Tibial nerve (tissue), 4 donors: ENCODE measurements at regions not wholly inside any gene's neighbourhood (a gene's known extent, or its start where the extent isn't known, plus 50 kb on each side); places are given as distances from the start of the nearest gene placed in this dataset.
A peak's percentile ranks its signal among the peaks of the same experiment; 100 is the strongest.

Source experiments
- DNase-seq, 2 donors: peaks; one replicate each; pipeline ENCODE4 v3.0.0-alpha.2; 2019; ENCODE audit warnings: low spot score in 2 of 2
- H3K27ac ChIP-seq, 4 donors: fragments of 200-600 bp; sonication (generic) in 3 of 4; one replicate each; pipeline ENCODE4 v1.5.1; 2017 to 2019; ENCODE audit warnings: mild to moderate bottlenecking in 1 of 4
- H3K27me3 ChIP-seq, 2 donors: fragments of 200-600 bp; sonication (generic) in 1 of 2; one replicate each; pipeline versions ENCODE4 v1.5.1 to v1.6.0; 2017 to 2019
- H3K36me3 ChIP-seq, 3 donors: fragments of 200-600 bp; sonication (generic); one replicate each; pipeline ENCODE4 v1.5.1; 2018 to 2019
- H3K4me1 ChIP-seq, 4 donors: fragments of 200-600 bp; sonication (generic) in 3 of 4; one replicate each; pipeline ENCODE4 v1.5.1; 2017 to 2019
- H3K4me3 ChIP-seq, 4 donors: fragments of 200-600 bp; sonication (generic) in 3 of 4; one replicate each; pipeline ENCODE4 v1.5.1; 2017 to 2019; ENCODE audit warnings: mild to moderate bottlenecking in 1 of 4, moderate library complexity in 1 of 4
- H3K9me3 ChIP-seq, 4 donors: fragments of 200-600 bp; sonication (generic) in 3 of 4; one replicate each; pipeline ENCODE4 v1.5.1; 2017 to 2019
- EP300 ChIP-seq, 2 donors: sonication (generic); formaldehyde crosslinking; IDR thresholded peaks; one replicate each; pipeline ENCODE4 v1.6.1; 2017; ENCODE audit warnings: antibody characterized with exemption in 2 of 2, mild to moderate bottlenecking in 1 of 2
- POLR2A ChIP-seq, 2 donors: fragments of 450-650 bp; IDR thresholded peaks; one replicate each; pipeline ENCODE4 v1.6.1; 2017; ENCODE audit warnings: antibody characterized with exemption in 2 of 2, mild to moderate bottlenecking in 2 of 2, moderate library complexity in 2 of 2
- WGBS, 2 donors: methylation state at CpG; one replicate each; pipeline ENCODE4 v1.1.5; 2018; 5-methylcytosine and 5-hydroxymethylcytosine counted together
- TF ChIP-seq, protein P1 (sequence below), 5 experiments: fragments of 200-600 bp in 3 of 5; fragments of 450-650 bp in 2 of 5; sonication (generic) in 3 of 5; IDR thresholded peaks; one replicate each; pipeline ENCODE4 v1.5.1; 2016 to 2019; ENCODE audit warnings: antibody characterized with exemption in 5 of 5, mild to moderate bottlenecking in 3 of 5, moderate library complexity in 2 of 5

DNA sequence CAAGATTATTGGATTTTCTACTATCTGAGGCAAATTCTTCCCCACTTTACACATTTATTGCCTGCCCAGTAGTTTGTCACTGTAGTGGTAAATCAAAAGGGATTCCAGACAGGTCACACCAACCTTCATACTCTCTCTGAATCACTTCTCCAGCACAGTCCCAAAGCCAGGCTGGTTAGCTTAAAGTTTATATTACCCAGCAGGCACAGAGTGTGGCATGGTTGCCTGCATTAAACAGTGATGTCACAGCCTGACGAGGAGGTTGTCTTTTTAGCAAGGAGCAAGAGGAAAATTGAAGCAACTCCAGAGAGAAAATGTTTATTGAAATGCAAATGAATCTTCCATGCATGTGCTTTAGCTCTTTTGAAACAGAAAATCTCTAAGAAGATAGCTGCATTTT is 375.5 kb upstream of the CELF2 start:
- no peak for DNase-seq
- no peak overlapping the region for H3K4me3 ChIP-seq
- WGBS, 2 donors: 10 to 15% methylated on average over 1 of the region's 1 CpG
- no peaks in the 10 kb centered on the region for H3K27me3 ChIP-seq
- peaks cover 0 to 45% (median 14%) of the 10 kb centered on the region in 4 donors for H3K4me1 ChIP-seq
- peak overlapping the region in 3 of 4 donors; percentile 42 to 84 (median 78) for H3K27ac ChIP-seq
- no peak for TF ChIP-seq POLR2A (IDR thresholded peaks at IDR 0.05)
- TF ChIP-seq EP300 (IDR thresholded peaks at IDR 0.05): no peak
- TF ChIP-seq, protein P1, sequence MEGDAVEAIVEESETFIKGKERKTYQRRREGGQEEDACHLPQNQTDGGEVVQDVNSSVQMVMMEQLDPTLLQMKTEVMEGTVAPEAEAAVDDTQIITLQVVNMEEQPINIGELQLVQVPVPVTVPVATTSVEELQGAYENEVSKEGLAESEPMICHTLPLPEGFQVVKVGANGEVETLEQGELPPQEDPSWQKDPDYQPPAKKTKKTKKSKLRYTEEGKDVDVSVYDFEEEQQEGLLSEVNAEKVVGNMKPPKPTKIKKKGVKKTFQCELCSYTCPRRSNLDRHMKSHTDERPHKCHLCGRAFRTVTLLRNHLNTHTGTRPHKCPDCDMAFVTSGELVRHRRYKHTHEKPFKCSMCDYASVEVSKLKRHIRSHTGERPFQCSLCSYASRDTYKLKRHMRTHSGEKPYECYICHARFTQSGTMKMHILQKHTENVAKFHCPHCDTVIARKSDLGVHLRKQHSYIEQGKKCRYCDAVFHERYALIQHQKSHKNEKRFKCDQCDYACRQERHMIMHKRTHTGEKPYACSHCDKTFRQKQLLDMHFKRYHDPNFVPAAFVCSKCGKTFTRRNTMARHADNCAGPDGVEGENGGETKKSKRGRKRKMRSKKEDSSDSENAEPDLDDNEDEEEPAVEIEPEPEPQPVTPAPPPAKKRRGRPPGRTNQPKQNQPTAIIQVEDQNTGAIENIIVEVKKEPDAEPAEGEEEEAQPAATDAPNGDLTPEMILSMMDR (IDR thresholded peaks at IDR 0.05): no peak
- no peaks in the 10 kb centered on the region for H3K9me3 ChIP-seq
- H3K36me3 ChIP-seq: no peaks in the 10 kb centered on the region

DNA sequence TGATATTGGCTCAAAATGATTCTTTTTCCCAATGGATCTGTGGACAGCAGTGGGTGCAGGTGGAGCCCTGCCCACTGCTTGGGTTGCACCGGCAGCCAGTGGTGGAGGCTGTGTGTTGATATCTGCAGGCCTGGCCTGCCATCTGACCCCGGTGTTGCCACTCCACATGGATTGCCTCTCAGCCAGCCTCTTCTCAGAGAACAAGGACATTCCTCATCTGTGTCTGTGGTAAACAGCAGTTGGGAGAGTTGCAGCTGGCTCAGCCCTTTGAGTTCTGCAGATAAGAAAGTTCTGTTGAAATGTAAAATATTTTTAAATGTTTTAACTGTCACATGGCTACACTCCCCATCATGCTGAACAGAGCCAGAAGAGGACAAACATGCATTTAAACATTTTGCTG is 374.9 kb upstream of the CELF2 start:
- DNase-seq: peak; percentile 59 to 68

GRCh38 chr10:10644008-10644646 is 373.5 kb upstream of the CELF2 start:
- TF ChIP-seq POLR2A (IDR thresholded peaks at IDR 0.05): no peak
- no peak for TF ChIP-seq EP300 (IDR thresholded peaks at IDR 0.05)
- TF ChIP-seq, protein P1 (IDR thresholded peaks at IDR 0.05): no peak
- peak; percentile 18 to 23 for DNase-seq

More for the DNA sequence above, 374.9 kb upstream of the CELF2 start:
- 11 to 21% methylated on average over 2 of the region's 2 CpGs for WGBS, 2 donors
- Histone ChIP-seq H3K36me3 (no peaks in the 10 kb centered on the region), H3K9me3 (no peaks in the 10 kb centered on the region), H3K27ac (peak overlapping the region in 3 of 4 donors; percentile 14 to 84 (median 78)), H3K27me3 (no peaks in the 10 kb centered on the region), H3K4me3 (no peak overlapping the region), H3K4me1 (peaks cover 0 to 45% (median 14%) of the 10 kb centered on the region in 4 donors)
- TF ChIP-seq POLR2A (IDR thresholded peaks at IDR 0.05): no peak
- TF ChIP-seq, protein P1 (IDR thresholded peaks at IDR 0.05): no peak
- peak in 1 of 2 donors; percentile 78 for TF ChIP-seq EP300 (IDR thresholded peaks at IDR 0.05)

DNA sequence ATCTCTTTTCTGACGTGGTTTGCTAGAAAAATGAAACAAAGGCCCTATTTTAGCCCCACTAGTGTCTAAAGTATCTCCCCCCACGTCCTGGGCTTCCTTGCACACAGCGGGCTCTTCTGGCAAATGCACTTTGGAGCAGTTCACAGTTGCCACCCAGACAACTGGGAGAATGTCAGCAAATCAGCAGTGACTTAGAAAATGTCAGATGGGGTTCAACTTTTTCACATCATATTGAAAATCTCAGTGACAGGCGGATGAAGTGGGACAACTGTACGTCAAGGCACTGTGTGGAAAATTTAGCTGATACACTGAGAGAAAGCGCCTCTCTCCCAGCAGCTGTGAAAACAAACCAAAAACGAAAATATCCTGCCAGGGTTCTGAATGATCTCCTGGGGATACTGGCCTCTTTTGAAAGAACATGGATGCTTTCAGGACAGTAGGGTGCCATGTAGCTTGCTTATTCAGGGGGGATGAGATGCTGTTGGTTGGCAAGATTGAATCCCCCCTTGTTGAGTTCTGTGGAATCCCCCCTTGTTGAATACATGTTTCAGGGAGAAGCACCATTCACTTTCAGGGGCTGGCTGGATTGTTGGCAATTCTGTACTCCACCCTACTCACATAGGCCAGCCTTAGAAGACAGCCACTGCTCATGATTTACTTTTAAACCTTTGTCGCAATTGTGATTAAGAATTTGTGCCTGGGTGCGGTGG is 372.8 kb upstream of the CELF2 start:
- H3K36me3 ChIP-seq: no peaks in the 10 kb centered on the region
- WGBS, 2 donors: 42% methylated on average over 9 of the region's 9 CpGs
- H3K4me1 ChIP-seq: peaks cover 0 to 45% (median 14%) of the 10 kb centered on the region in 4 donors
- no peaks in the 10 kb centered on the region for H3K27me3 ChIP-seq
- TF ChIP-seq, protein P1 (IDR thresholded peaks at IDR 0.05): no peak
- TF ChIP-seq POLR2A (IDR thresholded peaks at IDR 0.05) (no peak), EP300 (IDR thresholded peaks at IDR 0.05) (no peak)
- DNase-seq: peak; percentile 8 to 13
- H3K9me3 ChIP-seq: no peaks in the 10 kb centered on the region
- H3K27ac ChIP-seq: peak overlapping the region; percentile 33 to 84 (median 68)
- no peak overlapping the region for H3K4me3 ChIP-seq

More at GRCh38 chr10:10644008-10644646, 373.5 kb upstream of the CELF2 start:
- Histone ChIP-seq H3K9me3 (no peaks in the 10 kb centered on the region), H3K4me1 (peaks cover 0 to 45% (median 14%) of the 10 kb centered on the region in 4 donors), H3K27me3 (no peaks in the 10 kb centered on the region), H3K4me3 (no peak overlapping the region), H3K27ac (peak overlapping the region in 3 of 4 donors; percentile 58 to 84 (median 78)), H3K36me3 (no peaks in the 10 kb centered on the region)
- 33 to 35% methylated on average over 5 of the region's 5 CpGs for WGBS, 2 donors

DNA sequence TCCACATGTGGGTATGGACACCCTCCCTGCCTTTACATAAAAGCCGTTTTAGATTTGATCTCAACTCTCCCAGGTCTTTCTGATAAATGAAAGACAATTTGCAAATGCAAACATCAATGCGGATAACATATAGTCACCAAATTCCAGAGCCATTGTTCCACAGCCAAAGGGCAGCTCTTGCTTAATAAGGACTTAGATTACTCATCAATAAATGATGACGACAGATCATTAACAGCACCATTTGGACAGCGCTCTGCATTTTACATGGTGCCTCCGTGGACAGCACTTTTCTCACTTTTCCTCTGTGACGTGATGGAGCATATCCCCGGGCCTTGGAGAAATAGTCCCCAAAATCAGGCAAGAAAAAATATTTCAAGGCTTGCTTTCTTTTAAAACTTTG is 370.3 kb upstream of the CELF2 start:
- WGBS, 2 donors: 80 to 89% methylated on average over 7 of the region's 7 CpGs

More for the DNA sequence above, 370.3 kb upstream of the CELF2 start:
- DNase-seq: no peak
- TF ChIP-seq, protein P1 (IDR thresholded peaks at IDR 0.05): no peak
- no peak for TF ChIP-seq POLR2A (IDR thresholded peaks at IDR 0.05)
- no peak for TF ChIP-seq EP300 (IDR thresholded peaks at IDR 0.05)
- no peak overlapping the region for H3K27ac ChIP-seq
- no peaks in the 10 kb centered on the region for H3K9me3 ChIP-seq
- H3K36me3 ChIP-seq: no peaks in the 10 kb centered on the region
- H3K4me1 ChIP-seq: peaks cover 0 to 32% (median 8%) of the 10 kb centered on the region in 4 donors
- H3K4me3 ChIP-seq: no peak overlapping the region
- H3K27me3 ChIP-seq: no peaks in the 10 kb centered on the region
